NCI-H510A treated with DMSO at 0.1 percent for 48 hours (cell line): ENCODE measurements at regions not wholly inside any gene's neighbourhood (a gene's known extent, or its start where the extent isn't known, plus 50 kb on each side); places are given as distances from the start of the nearest gene placed in this dataset.
"Not testable (repeated sequence)": the region's sequence is repeated elsewhere in the genome, so short reads cannot be mapped to it uniquely, and the experiment has no call there.

Source experiments
- DNase-seq: peaks from one replicate; lab custom pipeline; 2025; lab: John Stamatoyannopoulos, UW

DNA sequence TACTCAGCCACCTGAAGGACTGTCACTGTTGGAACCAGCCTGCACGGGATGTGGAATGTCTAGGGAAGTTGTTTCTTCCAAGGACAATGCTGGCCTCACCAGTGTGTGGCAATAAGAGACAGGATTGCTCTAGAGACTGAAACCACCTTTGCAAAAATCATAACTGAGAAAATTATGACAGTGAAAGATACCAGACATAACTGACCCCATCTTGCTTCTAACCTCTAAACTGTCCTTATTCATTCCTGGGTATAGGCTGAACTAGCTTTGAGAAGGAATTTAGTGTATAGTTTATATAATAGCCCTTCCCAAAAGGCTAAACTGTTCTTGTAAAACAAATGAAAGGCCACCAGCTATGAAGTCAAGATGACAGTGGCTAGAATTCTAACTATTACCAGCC, 83.6 kb downstream of the IER5 start:
- DNase-seq = no peak

DNA sequence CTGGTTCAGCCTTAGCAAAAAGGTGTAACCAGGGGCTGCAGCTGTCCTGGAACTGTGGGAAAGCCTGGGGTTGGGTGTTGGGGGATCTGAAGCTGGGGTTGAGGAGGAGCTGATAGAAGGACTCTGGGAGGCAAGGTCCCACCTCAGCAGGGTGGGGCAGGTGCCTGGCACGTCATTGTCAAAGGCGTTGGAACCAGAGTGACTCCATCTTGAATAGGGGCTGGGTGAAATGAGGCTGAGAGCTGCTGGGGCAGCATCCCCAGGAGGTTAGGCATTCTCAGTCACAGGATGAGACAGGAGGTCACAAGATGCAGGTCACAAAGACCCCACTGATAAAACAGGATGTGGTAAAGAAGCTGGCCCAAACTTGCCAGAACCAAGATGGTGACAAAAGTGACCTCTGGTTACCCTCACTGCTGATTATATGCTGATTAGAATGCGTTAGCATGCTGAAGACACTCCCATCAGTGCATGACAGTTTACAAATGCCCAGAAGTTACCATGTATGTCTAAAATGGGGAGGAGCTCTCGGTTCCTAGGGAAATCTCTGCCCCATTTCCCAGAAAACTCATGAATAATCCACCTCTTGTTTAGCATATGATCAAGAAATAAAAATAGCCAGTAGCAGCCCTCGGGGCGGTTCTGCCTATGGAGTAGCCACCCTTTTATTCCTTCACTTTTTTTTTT, 85.4 kb downstream of the IER5 start:
- DNase-seq = no peak

DNA sequence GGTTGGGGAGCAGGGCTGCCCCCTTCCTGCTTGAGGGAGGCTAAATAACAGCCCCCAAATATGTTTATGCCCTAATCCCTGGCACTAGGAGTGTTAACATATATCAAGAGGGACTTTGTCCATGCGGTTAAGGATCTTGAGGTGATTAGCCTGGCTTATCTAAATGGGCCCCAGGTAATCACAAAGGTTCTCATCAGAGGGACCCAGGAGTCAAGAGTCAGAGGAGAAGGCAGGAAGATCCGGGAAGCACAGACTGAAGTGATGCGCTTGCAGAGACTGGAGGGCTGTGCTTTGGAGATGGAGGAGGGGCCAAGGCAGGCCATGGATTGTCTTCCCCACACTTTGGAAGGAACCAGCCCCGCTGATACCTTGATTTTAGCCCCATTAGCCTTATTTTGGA, 86.4 kb downstream of the IER5 start:
- DNase-seq = no peak

DNA sequence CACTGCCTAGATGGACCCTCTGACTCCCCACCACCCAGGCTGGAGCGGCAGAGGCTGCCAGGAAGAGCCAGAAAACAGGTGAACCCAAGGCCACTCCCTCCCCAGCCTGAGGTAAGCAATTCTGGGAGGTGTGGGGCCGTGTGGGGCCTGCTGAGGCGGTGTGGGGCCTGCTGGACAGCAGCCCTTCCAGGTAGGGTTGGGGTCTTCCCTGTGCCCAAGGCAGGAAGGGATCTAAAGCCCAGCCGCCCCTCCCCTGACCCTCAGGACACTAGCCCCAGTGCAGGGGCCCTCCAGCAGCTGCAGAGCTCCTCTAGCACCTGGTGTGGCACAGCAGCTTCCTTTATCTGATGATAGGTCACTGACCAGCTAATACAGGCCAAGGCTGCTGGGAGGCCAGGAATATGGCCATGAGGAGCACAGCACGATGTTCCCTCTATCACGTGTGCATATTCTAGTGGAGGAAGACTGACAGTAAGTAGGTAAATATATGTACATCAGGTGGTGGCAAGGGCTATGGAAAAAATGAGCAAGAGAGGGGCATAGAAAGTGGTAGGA, 86.9 kb downstream of the IER5 start:
- no peak for DNase-seq

DNA sequence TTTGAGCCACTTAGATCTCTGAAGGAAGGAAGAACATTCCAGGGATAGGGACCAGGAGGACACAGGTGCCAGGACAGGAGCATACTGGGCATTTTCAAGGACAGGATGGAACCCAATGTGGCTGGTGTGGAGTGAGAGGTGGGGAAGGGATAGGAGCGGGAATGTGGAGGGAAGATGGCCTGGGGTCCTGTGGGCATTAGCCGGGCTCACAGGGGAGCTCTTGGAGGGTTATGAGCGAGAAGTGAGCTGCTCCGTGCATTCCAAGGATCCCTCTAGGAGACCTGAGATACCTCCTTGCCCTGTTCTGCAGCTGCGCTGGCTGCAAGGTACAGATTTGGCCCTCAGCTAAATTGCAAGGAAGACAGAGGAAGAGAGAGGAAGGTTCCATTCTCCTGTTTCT, 87.5 kb downstream of the IER5 start:
- no peak for DNase-seq

DNA sequence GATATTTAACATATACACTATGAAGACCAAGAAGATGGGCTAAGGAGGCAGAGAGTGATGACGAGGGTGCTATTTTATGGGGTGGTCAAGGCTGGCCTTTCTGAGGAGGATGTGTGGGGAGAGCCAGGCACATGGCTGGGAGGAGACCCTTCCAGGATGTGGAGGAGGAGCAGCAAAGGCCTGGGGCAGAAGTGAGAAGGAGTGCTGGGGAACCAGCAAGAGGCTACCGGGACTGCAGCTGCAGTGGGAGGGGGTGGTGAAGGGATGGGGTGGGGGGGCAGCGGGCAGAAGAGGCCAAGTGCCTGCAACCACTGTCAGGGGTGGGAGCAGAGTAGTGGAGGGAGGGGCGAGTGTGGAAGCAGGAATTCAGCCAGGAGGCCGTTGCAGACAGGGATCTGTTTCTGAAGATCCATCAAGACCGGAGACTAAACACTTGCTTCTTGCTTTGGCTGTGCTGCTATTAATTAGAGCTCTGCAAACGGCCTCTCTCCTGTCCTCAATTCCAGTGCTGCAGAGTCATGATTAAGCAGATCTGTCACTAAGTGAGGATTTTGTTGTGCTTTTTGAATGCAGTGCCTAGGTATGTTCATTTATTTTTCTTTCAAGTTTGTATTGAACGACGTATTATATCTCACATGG, 89.9 kb downstream of the IER5 start:
- no peak for DNase-seq

DNA sequence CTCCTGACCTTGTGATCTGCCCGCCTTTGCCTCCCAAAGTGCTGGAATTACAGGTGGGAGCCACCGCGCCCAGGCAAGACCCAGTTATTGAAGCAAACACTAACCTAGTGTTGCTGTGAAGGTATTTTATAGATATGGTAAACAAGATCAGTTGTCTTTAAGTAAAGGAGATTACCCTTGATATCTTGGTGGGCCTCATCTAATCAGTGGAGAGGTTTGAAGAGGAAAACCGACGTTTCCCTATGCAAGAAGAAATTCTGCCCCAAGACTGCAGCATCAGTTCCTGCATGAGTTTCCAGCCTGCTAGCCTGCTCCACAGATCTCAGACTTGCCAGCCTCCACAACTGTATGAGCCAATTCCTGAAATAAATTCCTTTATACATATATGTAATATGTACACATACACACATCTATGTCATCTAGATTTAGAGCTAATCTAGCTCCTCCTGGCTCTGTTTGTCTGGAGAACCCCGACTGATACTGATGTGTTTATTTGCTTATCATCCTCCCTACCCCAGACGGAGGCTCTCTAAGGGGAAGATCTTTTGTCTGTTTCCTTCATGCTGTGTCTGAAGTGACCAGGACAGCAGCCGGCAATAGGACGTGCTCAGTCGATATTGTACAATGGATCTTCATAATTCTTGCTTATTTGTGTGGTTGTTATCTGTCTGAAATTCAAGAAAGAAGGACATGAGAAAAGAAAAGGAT, 90.9 kb downstream of the IER5 start:
- DNase-seq = peak; percentile 61

DNA sequence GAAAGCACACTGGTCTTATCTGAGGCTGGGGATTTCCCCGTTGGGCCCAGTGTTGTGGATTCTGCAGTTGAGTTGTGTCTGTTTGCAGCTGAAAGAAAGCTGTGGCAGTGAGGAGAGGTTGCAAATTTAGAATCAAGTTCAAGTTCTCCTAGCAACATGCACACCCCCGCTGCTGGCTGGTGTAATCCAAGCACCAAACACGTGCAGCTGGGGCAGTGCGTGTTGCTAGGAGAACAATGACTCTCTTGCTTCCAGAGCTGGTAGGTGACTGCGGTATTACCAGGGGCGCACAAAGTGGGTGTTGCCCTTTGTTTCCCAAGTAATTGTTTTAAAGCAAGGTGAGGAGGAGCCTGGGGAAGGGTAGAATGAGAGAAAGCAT, 91.5 kb downstream of the IER5 start:
- peak; percentile 61 for DNase-seq

DNA sequence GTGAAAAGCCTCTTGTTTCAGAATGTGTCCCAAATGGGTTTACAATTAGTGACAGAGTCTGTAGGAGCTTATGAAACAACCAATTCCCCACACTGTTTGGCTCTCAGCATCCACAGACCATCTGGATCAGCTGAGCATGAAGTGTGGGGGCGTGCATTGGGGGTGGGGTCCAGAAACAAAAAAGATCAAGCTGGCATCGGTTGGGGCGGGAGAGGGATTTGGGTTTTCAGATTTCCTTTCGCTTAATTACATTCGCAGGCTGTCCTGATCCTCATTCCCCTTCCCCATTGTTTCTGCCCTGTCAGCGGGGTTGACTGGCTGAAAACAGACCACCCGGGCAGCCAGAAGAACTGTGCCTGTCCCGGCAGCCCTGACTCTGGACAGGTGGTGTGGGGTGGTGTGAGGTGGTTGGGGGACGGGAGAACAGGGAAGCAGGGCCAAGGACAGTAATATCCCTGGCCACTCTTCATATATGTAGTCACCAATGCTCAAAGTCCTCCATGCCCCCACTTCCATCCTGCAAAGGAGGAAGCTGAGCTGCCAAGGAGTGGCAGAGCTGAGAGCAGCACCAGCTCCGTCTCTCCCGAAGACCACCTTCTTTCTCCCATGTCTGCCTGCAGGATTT, 92.0 kb downstream of the IER5 start:
- no peak for DNase-seq

DNA sequence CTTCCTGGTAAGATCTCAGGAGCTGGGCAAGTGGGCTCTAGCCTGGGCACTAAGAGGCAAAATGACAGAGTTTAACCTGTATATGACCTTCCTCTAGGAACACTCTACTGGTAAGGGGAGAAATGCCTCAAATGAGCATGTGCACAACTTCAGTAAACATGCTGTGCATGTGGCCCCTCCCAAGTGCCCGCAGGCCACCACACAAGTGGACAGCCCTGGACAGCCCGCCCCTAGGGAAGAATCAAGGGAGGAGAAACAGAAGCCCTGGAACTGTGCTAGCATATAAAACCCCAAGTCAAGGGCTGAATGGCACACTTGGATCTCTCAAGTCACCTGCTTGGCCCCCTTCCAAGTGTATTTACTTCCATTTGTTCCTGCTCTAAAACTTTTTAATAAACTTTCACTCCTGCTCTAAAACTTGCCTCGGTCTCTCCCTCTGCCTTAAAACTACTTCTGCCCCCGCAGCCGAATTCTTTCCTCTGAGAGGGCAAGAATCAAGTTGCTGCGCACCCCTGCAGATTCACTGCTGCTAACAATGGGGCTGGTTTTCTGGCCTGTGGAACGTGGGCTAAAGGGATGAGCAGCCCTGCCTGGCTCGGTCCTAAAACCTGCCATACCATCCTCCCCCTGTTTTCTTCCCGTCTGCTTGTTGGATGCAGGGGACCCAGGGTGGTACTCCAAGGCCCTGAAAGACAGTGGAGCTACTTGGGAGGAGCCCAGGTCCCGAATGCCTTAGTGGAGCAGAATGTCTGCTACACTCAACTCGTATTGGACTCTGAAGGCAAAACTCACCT, 93.5 kb downstream of the IER5 start:
- no peak for DNase-seq

DNA sequence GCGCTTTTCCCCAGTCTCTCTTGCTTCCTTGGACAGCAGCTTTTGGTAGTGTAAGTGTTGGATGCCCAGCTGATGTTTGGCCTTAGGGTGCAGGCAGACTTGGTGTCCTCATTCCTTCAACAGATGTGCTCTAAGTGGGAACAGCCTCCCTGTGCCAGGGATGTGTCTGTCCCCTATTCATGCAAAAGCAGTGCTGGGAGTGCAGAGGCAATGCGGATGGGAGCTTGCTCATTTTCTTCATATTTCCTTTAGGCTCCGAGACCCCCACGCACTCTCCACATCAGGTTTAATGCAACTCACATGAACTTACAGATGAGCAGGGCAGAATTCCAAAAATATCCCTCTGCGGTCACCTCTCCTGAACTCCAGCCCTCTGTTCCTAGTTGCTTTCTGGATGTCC, 96.1 kb downstream of the IER5 start:
- no peak for DNase-seq

DNA sequence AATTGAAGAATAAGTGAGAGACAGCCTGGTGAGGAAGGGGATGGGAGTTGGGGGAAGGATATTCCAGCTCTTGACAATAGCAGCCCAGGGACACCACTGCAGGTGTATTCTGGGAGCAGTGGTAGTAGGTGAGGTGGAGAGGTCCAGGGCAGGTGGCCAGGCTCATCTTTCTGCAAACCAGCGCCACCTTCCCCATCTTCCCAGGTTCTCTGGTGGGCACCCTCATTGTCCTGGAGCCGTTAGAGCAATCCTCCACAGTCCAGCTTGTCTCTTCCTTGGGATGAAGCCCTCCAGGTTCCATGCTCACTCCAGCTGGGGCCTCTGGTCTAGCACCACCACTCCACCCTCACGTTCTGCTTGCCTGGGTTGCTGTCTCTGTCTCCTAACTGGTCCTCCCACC, 97.0 kb downstream of the IER5 start:
- DNase-seq = no peak

DNA sequence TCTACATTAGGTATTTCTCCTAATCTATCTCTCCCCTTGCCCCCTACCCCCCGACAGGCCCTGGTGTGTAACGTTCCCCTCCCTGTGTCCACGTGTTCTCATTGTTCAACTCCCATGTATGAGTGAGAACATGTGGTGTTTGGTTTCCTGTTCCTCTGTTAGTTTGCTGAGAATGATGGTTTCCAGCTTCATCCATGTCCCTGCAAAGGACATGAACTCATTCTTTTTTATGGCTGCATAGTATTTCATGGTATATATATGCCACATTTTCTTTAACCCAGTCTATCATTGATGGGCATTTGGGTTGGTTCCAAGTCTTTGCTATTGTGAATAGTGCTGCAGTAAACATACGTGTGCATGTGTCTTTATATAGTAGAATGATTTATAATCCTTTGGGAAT, 97.6 kb downstream of the IER5 start:
- not testable (repeated sequence) for DNase-seq

DNA sequence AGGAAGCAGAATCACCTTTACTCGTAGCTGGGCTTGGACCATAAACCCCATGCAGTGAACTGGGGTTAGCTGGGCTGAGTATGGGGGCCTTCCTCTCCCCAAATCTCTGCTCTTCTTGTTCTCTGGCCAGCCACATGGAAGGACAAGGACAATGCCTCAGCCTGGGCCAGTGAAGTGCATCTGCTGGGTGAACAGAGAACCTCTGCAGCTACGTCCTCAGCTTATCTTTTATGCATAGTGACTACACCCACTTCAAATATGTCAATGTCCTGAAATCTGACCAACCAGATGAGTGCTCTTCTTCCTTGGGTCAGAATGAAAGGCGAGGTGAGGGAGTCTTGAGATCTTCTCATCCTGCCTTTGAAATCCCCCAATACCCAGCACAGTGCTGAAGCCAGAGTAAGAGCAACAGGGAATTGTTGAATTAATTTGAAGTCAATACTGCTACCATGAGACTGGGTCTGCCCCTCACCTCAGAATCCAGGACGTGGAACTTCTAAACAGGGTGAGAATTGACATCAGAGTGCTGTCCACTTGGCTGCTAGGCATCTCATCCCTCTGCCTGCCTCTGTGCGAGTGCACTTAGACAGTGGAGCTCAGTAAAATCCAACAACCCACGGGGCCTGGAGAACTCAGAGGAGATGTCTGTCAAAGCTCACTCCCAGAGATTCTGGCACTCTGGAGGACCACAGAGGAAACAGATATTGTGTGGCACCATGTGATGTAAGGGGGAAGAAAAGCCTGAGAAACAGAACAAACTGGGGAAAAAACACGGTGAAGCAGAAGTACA, 99.0 kb downstream of the IER5 start:
- no peak for DNase-seq

DNA sequence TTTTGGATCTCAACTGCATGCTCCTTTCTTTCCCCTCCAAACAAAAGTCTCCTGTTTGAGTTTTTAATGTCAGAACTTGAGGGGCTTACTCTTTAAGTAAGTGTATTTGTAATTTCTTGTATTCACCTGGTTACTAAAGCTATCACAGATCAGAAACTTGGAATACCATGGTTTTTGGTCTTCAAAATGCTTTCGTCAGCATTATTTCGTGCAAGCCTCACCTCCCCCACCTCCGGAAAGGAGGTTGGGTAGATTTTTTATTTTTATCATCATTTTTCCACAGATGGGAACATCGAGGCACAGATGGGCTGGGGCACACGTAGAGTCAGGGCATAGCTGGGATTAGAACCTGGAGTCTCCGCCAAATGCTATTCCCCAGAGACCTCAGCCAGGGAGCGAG, 100.7 kb downstream of the IER5 start:
- no peak for DNase-seq

DNA sequence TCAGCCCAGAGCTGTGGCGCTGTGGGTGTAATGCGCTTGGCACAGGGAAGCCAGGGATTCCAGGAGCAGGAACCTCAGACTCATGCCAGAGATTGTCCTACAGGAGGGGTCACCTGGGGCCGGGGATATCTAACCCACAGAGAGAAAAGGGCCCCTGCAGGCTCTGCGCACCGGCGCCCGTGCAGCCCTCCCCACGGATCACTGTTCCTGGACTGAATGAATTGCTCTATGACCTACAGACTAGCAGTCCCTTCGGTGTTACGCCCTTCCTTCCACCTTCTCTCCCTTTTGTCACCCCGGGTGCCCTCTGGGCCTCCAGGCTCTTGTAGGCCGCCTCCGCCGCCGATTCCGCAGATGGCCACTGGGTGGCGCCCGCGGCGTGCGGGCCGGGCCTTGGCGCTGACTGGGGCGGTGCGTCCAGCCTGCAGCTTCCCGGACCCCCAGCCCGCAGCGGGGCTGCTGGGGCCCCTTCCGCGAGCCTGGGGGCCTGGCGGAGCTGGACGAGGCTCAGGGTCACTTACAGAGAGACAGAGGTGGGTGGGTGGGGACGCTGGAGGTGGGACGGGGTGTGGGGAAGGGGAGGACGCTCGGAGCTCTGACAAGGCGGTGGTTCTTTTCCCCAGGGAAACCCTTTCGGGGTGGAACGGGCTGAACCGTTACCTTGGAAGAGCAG, 101.3 kb downstream of the IER5 start:
- DNase-seq = peak; percentile 24

DNA sequence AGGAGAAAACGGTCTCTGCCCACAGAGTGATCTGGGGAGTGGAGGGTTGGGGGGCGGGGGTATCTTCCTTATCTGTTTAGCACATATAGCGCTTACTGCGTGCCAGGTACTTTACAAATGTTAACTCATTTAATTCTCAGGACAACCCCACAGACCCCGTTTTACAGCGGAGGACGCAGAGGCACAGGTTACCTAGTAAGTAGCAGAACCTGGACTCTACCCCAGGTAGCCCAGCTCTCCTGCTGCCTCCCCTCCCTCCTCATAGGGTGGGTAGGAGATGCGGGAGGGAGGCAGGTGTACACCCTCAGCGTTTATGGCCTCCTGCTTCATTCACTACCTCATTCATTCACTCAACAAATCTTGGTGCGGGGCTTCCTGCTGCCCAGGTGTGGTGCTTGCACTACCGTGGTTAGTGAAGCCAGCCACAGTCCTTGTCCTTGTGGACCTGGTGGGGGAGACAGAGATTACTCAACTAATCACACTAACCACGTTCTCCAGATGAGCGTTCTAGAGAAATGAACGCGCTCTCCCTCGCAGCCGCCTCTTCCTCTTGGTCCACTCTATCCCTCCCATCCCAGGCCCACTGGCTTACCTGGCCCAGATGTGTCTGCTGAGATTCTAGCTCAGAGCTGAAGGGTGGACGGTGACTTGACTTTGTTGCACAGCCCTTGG, 102.0 kb downstream of the IER5 start:
- DNase-seq = no peak

DNA sequence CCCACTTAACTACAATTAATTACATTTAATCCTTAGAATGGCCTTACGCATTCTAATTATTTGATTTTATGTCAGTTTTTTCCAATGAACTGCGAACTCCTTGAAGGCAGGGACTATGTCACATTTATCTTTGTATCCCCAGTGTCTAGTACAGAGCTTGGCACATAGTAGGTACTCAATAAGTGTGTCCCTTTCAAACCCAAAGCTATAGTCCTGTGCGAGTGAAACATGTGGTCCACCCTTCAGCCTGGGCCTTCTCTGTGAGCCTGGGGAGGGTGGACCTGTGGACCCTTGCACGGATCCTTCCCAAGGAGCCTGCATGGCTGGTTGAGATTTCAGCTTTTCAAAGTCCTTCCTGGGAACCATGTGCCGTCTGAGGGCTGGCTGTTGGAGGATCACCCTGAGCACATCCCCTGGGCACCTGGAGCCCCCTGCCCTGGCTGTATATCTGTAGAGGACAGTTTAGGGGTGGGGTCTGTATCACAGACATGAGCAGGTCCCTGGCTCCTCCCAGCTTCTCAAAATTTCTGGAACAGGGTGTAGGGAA, 103.1 kb downstream of the IER5 start:
- DNase-seq = no peak

DNA sequence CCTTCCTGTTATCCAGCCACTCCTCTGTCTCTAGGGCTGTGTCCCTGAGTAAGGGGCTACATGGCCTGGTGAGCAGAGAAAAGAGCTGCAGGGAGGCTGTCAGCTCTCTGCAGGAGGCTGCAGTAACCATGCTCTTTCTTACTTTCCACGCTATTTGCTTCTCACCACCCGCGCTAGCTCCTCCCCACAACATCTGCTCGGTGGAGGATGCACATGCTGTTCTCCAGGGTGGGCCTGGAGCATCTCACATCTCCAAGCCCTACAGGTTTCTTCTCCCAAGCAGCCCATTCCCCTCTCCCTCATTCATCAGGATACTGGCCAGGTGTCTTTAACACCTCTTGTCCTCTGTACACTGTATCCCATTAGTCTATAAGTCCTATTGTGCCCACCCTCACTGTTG, 103.8 kb downstream of the IER5 start:
- DNase-seq = no peak
